ENCODE measurements at regions not wholly inside any gene's neighbourhood (a gene's known extent, or its start where the extent isn't known, plus 50 kb on each side); places are given as distances from the start of the nearest gene placed in this dataset.

- TF ChIP-seq CTCF (IDR thresholded peaks at IDR 0.05; ENCODE audit: unreplicated experiment) = no peak
- Mint-ChIP-seq H3K27ac (ENCODE audit: unreplicated experiment) (no peak overlapping the region), H3K9me3 (ENCODE audit: unreplicated experiment) (peaks cover 3% of the 10 kb centered on the region), H3K27me3 (ENCODE audit: unreplicated experiment) (peaks cover 3% of the 10 kb centered on the region), H3K36me3 (ENCODE audit: low read depth, unreplicated experiment) (no peaks in the 10 kb centered on the region), H3K4me1 (ENCODE audit: unreplicated experiment) (no peaks in the 10 kb centered on the region), H3K4me3 (ENCODE audit: unreplicated experiment) (no peak overlapping the region)
- no peak for DNase-seq (ENCODE audit: low spot score)
These were observed 182.9 kb upstream of the PBDC1 start for GRCh38 chrX:75989806-75990590.

- no peak overlapping the region for H3K27ac Mint-ChIP-seq (ENCODE audit: unreplicated experiment)
- no peaks in the 10 kb centered on the region for H3K4me1 Mint-ChIP-seq (ENCODE audit: unreplicated experiment)
- no peak for TF ChIP-seq CTCF (IDR thresholded peaks at IDR 0.05; ENCODE audit: unreplicated experiment)
- no peak for DNase-seq (ENCODE audit: low spot score)
- no peaks in the 10 kb centered on the region for H3K36me3 Mint-ChIP-seq (ENCODE audit: low read depth, unreplicated experiment)
- H3K27me3 Mint-ChIP-seq (ENCODE audit: unreplicated experiment) = no peaks in the 10 kb centered on the region
- H3K9me3 Mint-ChIP-seq (ENCODE audit: unreplicated experiment) = no peaks in the 10 kb centered on the region
- no peak overlapping the region for H3K4me3 Mint-ChIP-seq (ENCODE audit: unreplicated experiment)
These were observed 175.2 kb upstream of the PBDC1 start for GRCh38 chrX:75997692-75998091.

- no peak for DNase-seq (ENCODE audit: low spot score)
- TF ChIP-seq CTCF (IDR thresholded peaks at IDR 0.05; ENCODE audit: unreplicated experiment) = no peak
- Mint-ChIP-seq H3K4me1 (ENCODE audit: unreplicated experiment) (no peaks in the 10 kb centered on the region), H3K9me3 (ENCODE audit: unreplicated experiment) (peaks cover 8% of the 10 kb centered on the region), H3K4me3 (ENCODE audit: unreplicated experiment) (no peak overlapping the region), H3K27me3 (ENCODE audit: unreplicated experiment) (peaks cover 4% of the 10 kb centered on the region), H3K36me3 (ENCODE audit: low read depth, unreplicated experiment) (no peaks in the 10 kb centered on the region), H3K27ac (ENCODE audit: unreplicated experiment) (no peak overlapping the region)
These were observed 158.5 kb upstream of the PBDC1 start for GRCh38 chrX:76014321-76014720.

- Mint-ChIP-seq H3K27ac (ENCODE audit: unreplicated experiment) (no peak overlapping the region), H3K36me3 (ENCODE audit: low read depth, unreplicated experiment) (no peaks in the 10 kb centered on the region), H3K4me3 (ENCODE audit: unreplicated experiment) (no peak overlapping the region), H3K4me1 (ENCODE audit: unreplicated experiment) (no peaks in the 10 kb centered on the region), H3K9me3 (ENCODE audit: unreplicated experiment) (no peaks in the 10 kb centered on the region), H3K27me3 (ENCODE audit: unreplicated experiment) (peaks cover 2% of the 10 kb centered on the region)
- no peak for DNase-seq (ENCODE audit: low spot score)
- TF ChIP-seq CTCF (IDR thresholded peaks at IDR 0.05; ENCODE audit: unreplicated experiment) = no peak
These were observed 146.6 kb upstream of the PBDC1 start for GRCh38 chrX:76026292-76026691.

- no peaks in the 10 kb centered on the region for H3K4me1 Mint-ChIP-seq (ENCODE audit: unreplicated experiment)
- peaks cover 2% of the 10 kb centered on the region for H3K27me3 Mint-ChIP-seq (ENCODE audit: unreplicated experiment)
- no peak for TF ChIP-seq CTCF (IDR thresholded peaks at IDR 0.05; ENCODE audit: unreplicated experiment)
- no peak for DNase-seq (ENCODE audit: low spot score)
- no peaks in the 10 kb centered on the region for H3K9me3 Mint-ChIP-seq (ENCODE audit: unreplicated experiment)
- H3K36me3 Mint-ChIP-seq (ENCODE audit: low read depth, unreplicated experiment) = no peaks in the 10 kb centered on the region
- H3K4me3 Mint-ChIP-seq (ENCODE audit: unreplicated experiment) = no peak overlapping the region
- no peak overlapping the region for H3K27ac Mint-ChIP-seq (ENCODE audit: unreplicated experiment)
These were observed 146.1 kb upstream of the PBDC1 start for GRCh38 chrX:76026751-76027150.

Data from endothelial cell (in vitro differentiated cells).